Lower lobe of right lung (tissue), 2 donors: ENCODE measurements at regions not wholly inside any gene's neighbourhood (a gene's known extent, or its start where the extent isn't known, plus 50 kb on each side); places are given as distances from the start of the nearest gene placed in this dataset.
A peak's percentile ranks its signal among the peaks of the same experiment; 100 is the strongest.

ENCODE experiments used
- ATAC-seq, 2 donors: fragments of 200-7000 bp; cut with Tn5 transposase; one replicate each; pipeline ENCODE4 v1.9.1; 2020 to 2022; ENCODE audit warnings: mild to moderate bottlenecking in 2 of 2, moderate library complexity in 2 of 2
- DNase-seq: peaks from one replicate; pipeline ENCODE4 v3.0.0-alpha.2; 2020
- H3K27ac ChIP-seq: fragments of 200-600 bp; one replicate; pipeline ENCODE4 v1.8.0; 2022
- H3K27me3 ChIP-seq: fragments of 200-600 bp; one replicate; pipeline ENCODE4 v1.8.0; 2022; ENCODE audit warnings: low read depth
- H3K36me3 ChIP-seq: fragments of 200-600 bp; one replicate; pipeline ENCODE4 v1.8.0; 2022; ENCODE audit warnings: mild to moderate bottlenecking
- H3K4me1 ChIP-seq: fragments of 200-600 bp; one replicate; pipeline ENCODE4 v1.8.0; 2022
- H3K4me3 ChIP-seq: fragments of 200-600 bp; one replicate; pipeline ENCODE4 v1.8.0; 2022; ENCODE audit warnings: mild to moderate bottlenecking
- H3K9me3 ChIP-seq: fragments of 200-600 bp; one replicate; pipeline ENCODE4 v1.8.0; 2022
- CTCF ChIP-seq: fragments of 200-600 bp; IDR thresholded peaks from one replicate; pipeline ENCODE4 v1.8.0; 2022; ENCODE audit warnings: antibody characterized with exemption, mild to moderate bottlenecking
- intact Hi-C: fragments of 100-400 bp; cut with DNase I; formaldehyde crosslinking; loops from one replicate; pipeline ENCODE4 v1.11.0; 2022
- donor health status: DM: no; HTN: yes; CAD: no; lungs with severe emphysema.

DNA sequence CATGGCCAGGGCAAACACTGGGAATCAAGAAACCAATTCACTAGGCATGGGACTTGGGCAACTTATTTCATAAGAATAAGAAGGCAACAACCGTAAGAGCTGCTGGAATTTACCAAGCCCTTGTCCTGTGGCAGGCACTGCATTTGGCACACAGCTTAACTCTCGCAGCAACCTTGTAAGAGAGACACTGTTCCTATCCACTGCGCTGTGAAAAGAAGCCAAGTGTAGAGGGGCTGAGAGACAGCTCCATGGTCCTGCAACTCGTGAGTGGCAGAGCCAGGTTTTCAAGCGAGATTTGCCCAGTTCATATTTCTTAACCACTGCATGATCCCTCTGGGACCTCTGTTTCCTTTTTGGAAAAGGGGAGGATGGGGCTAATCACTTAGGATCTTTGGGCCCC, 129.3 kb upstream of the STC2 start:
- Histone ChIP-seq H3K4me3 (no peak overlapping the region), H3K9me3 (no peaks in the 10 kb centered on the region), H3K4me1 (no peaks in the 10 kb centered on the region), H3K36me3 (no peaks in the 10 kb centered on the region), H3K27ac (no peak overlapping the region), H3K27me3 (no peaks in the 10 kb centered on the region)
- ATAC-seq (no peak), DNase-seq (no peak)
- intact Hi-C loops: no loop called here
- TF ChIP-seq CTCF: no peak

DNA sequence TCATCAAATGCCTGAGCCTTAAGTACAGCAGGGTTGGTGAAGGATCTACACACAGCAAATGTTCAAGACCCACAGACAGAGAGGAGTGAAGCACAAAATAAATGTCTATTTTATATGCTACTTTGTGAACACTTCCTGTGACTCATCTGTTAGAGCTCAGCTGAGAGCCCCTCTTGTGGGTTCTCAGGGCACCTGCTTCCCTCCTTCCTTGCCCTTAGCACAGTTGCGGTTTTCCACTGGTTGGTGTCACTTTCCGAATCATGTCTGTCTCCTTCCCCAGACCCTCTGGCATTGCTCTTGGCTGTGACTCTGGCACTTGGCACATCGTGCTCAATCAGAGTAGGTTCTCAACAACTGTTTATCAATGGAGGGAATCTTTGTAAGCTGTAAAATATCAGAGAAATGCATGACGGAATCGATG, 128.5 kb upstream of the STC2 start:
- H3K4me1 ChIP-seq: peaks cover 5% of the 10 kb centered on the region
- intact Hi-C loops: no loop called here
- ATAC-seq (no peak), DNase-seq (no peak)
- H3K4me3 ChIP-seq: no peak overlapping the region
- H3K36me3 ChIP-seq: no peaks in the 10 kb centered on the region
- H3K27me3 ChIP-seq: no peaks in the 10 kb centered on the region
- H3K27ac ChIP-seq: no peak overlapping the region
- no peak for TF ChIP-seq CTCF
- H3K9me3 ChIP-seq: no peaks in the 10 kb centered on the region

- ATAC-seq (no peak), DNase-seq (no peak)
- no peak for TF ChIP-seq CTCF
- H3K4me1 ChIP-seq: peaks cover 10% of the 10 kb centered on the region
- H3K27ac ChIP-seq: no peak overlapping the region
- no peaks in the 10 kb centered on the region for H3K9me3 ChIP-seq
- H3K36me3 ChIP-seq: no peaks in the 10 kb centered on the region
- intact Hi-C loops: no loop called here
- no peaks in the 10 kb centered on the region for H3K27me3 ChIP-seq
- H3K4me3 ChIP-seq: no peak overlapping the region
Observed at GRCh38 chr5:173456181-173456580, 128.0 kb upstream of the STC2 start.

- no peaks in the 10 kb centered on the region for H3K27me3 ChIP-seq
- DNase-seq (no peak), ATAC-seq (no peak)
- H3K36me3 ChIP-seq: no peaks in the 10 kb centered on the region
- TF ChIP-seq CTCF: no peak
- H3K4me1 ChIP-seq: peaks cover 10% of the 10 kb centered on the region
- no peak overlapping the region for H3K27ac ChIP-seq
- intact Hi-C loops: no loop called here
- H3K4me3 ChIP-seq: no peak overlapping the region
- no peaks in the 10 kb centered on the region for H3K9me3 ChIP-seq
Observed at GRCh38 chr5:173455599-173455957, 127.4 kb upstream of the STC2 start.

GRCh38 chr5:173454736-173455598, 126.8 kb upstream of the STC2 start:
- no peak overlapping the region for H3K27ac ChIP-seq
- TF ChIP-seq CTCF: no peak
- intact Hi-C loops: no loop called here
- H3K4me3 ChIP-seq: no peak overlapping the region
- ATAC-seq (peak; percentile 38 to 57), DNase-seq (no peak)
- peaks cover 10% of the 10 kb centered on the region for H3K4me1 ChIP-seq
- no peaks in the 10 kb centered on the region for H3K27me3 ChIP-seq
- H3K9me3 ChIP-seq: no peaks in the 10 kb centered on the region
- no peaks in the 10 kb centered on the region for H3K36me3 ChIP-seq
